Thyroid gland (tissue), 4 donors: ENCODE measurements at regions not wholly inside any gene's neighbourhood (a gene's known extent, or its start where the extent isn't known, plus 50 kb on each side); places are given as distances from the start of the nearest gene placed in this dataset.

ENCODE experiments used
- POLR2A ChIP-seq, 2 donors: fragments of 450-650 bp; IDR thresholded peaks; one replicate each; pipeline ENCODE4 v1.6.1; 2017; ENCODE audit warnings: antibody characterized with exemption in 2 of 2, mild to moderate bottlenecking in 2 of 2, moderate library complexity in 1 of 2
- TF ChIP-seq, protein P1 (sequence below), 6 experiments: fragments of 200-600 bp in 3 of 6; fragments of 450-650 bp in 3 of 6; sonication (generic) in 3 of 6; IDR thresholded peaks; one replicate each; pipeline ENCODE4 v1.5.1; 2016 to 2019; ENCODE audit warnings: antibody characterized with exemption in 6 of 6, mild to moderate bottlenecking in 2 of 6, inconsistent platforms in 1 of 6, moderate library complexity in 1 of 6

DNA sequence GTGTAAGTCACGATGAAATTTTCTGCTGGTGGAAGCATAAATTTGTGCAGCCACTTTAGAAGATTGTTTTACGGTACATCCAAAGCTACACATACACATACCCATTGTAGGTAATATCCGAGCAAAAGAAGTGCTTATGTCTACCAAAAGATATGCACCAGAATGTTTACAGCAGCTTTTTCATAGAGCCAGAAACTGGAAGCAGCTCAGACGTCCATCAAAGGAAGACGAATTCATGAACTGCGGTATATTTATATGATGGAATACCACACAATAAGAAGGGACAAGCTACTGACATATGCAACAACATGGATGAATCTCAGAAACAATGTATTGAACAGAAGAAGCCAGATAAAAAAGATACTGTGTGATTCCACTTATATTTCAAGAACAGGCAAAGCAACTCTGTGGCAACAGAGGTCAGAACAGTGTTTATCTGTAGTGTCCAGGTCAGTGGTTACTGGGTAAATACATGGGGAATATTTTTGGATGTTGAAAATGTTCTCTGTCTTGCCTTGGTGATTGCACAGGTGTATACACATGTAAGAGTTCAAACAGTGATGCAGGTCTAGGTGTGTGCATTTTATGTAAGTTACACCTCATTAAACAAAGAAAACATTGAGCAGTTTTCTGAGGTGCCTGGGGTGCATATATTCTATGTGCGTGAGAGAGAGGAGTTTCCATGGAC, 51.9 kb upstream of the EXOC2 start:
- TF ChIP-seq, protein P1, sequence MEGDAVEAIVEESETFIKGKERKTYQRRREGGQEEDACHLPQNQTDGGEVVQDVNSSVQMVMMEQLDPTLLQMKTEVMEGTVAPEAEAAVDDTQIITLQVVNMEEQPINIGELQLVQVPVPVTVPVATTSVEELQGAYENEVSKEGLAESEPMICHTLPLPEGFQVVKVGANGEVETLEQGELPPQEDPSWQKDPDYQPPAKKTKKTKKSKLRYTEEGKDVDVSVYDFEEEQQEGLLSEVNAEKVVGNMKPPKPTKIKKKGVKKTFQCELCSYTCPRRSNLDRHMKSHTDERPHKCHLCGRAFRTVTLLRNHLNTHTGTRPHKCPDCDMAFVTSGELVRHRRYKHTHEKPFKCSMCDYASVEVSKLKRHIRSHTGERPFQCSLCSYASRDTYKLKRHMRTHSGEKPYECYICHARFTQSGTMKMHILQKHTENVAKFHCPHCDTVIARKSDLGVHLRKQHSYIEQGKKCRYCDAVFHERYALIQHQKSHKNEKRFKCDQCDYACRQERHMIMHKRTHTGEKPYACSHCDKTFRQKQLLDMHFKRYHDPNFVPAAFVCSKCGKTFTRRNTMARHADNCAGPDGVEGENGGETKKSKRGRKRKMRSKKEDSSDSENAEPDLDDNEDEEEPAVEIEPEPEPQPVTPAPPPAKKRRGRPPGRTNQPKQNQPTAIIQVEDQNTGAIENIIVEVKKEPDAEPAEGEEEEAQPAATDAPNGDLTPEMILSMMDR (IDR thresholded peaks at IDR 0.05): no peak
- TF ChIP-seq POLR2A (IDR thresholded peaks at IDR 0.05): no peak
